LNCAP (cell line): ENCODE measurements at regions not wholly inside any gene's neighbourhood (a gene's known extent, or its start where the extent isn't known, plus 50 kb on each side); places are given as distances from the start of the nearest gene placed in this dataset.

ENCODE experiments used
- CTCF ChIP-seq: fragments of 450-650 bp; IDR thresholded peaks from 2 replicates; pipeline ENCODE4 v1.5.1; 2017; ENCODE audit warnings: mild to moderate bottlenecking

GRCh38 chr17:73724341-73724740 lies 80.1 kb upstream of the SDK2 start:
- TF ChIP-seq CTCF = no peak

- no peak for TF ChIP-seq CTCF
Observed at GRCh38 chr17:73724990-73725389, 80.7 kb upstream of the SDK2 start.

GRCh38 chr17:73725794-73726515 lies 81.7 kb upstream of the SDK2 start:
- no peak for TF ChIP-seq CTCF

- TF ChIP-seq CTCF = no peak
Observed at GRCh38 chr17:73727941-73728340, 83.7 kb upstream of the SDK2 start.

- no peak for TF ChIP-seq CTCF
Observed at GRCh38 chr17:73729101-73729500, 84.9 kb upstream of the SDK2 start.

GRCh38 chr17:73731733-73732132 lies 87.5 kb upstream of the SDK2 start:
- TF ChIP-seq CTCF = no peak

GRCh38 chr17:73733517-73733916 lies 89.3 kb upstream of the SDK2 start:
- TF ChIP-seq CTCF = no peak

GRCh38 chr17:73735245-73735644 lies 91.0 kb upstream of the SDK2 start:
- no peak for TF ChIP-seq CTCF
